ENCODE measurements at regions not wholly inside any gene's neighbourhood (a gene's known extent, or its start where the extent isn't known, plus 50 kb on each side); places are given as distances from the start of the nearest gene placed in this dataset.

- Histone ChIP-seq H2BK15ac (ENCODE audit: low read depth, low read length) (no peak overlapping the region), H3K9me3 (ENCODE audit: control insufficient read depth, insufficient read depth, low read length) (no peaks in the 10 kb centered on the region), H4K20me1 (ENCODE audit: insufficient read depth, low read length) (no peaks in the 10 kb centered on the region), H4K5ac (ENCODE audit: low read depth, low read length) (no peak overlapping the region), H3K4me2 (ENCODE audit: low read depth, low read length) (no peak overlapping the region), H3K4me1 (ENCODE audit: control insufficient read depth, insufficient read depth, low read length) (no peaks in the 10 kb centered on the region), H3K4me3 (ENCODE audit: insufficient read depth, low read depth, low read length) (no peak overlapping the region), H3K36me3 (ENCODE audit: control insufficient read depth, insufficient read depth, low read length) (no peaks in the 10 kb centered on the region), H2AK5ac (ENCODE audit: low read depth, low read length) (no peak overlapping the region), H3K4ac (ENCODE audit: low read depth, low read length) (no peak overlapping the region), H3K23ac (ENCODE audit: low read depth, low read length) (no peak overlapping the region), H2AK9ac (replicated peaks; ENCODE audit: low read depth, low read length, poor library complexity) (no peak overlapping the region), H4K8ac (ENCODE audit: low read depth in 2 of 2, low read length in 2 of 2) (no peak overlapping the region), H3K14ac (replicated peaks; ENCODE audit: low read depth, low read length) (no peak overlapping the region), H3K18ac (ENCODE audit: low read depth, low read length) (no peak overlapping the region), H3K56ac (ENCODE audit: extremely low read depth, insufficient read depth, low read length) (no peak overlapping the region), H2AFZ (replicated peaks; ENCODE audit: low read length, poor library complexity) (no peak overlapping the region), H2BK20ac (ENCODE audit: low read depth, low read length) (no peak overlapping the region), H3K9me1 (ENCODE audit: insufficient read depth, low read length) (no peaks in the 10 kb centered on the region), H3K27ac (ENCODE audit: insufficient read depth, low read length) (no peak overlapping the region), H2BK5ac (ENCODE audit: low read depth, low read length, poor library complexity, severe bottlenecking) (no peak overlapping the region), H2BK120ac (ENCODE audit: low read depth, low read length) (no peak overlapping the region), H3K27me3 (ENCODE audit: control insufficient read depth, insufficient read depth, low read length) (peaks cover 4% of the 10 kb centered on the region; the same call in 1 of the 2 replicates), H3K9ac (ENCODE audit: low read depth, low read length) (no peak overlapping the region), H4K91ac (ENCODE audit: insufficient read depth, low read depth, low read length) (no peak overlapping the region), H3K79me1 (ENCODE audit: low read depth in 1 of 2, low read length in 2 of 2) (no peaks in the 10 kb centered on the region)
- dilution Hi-C loops (cut with HindIII; ENCODE audit: low sequenced_read_pairs, unreplicated experiment), result no loop called here
- no peak for ATAC-seq (ENCODE audit: low read depth)
- ChIA-PET CTCF (no interaction called here), POLR2A (ENCODE audit: unreplicated experiment) (no interaction called here)
- intact Hi-C loops (cut with micrococcal nuclease), result no loop called here
- 0% methylated on average over 1 of the region's 8 CpGs; no CpG with 5 or more reads in 1 of the 2 experiments for WGBS, 2 experiments (ENCODE audit: extremely low coverage in 2 of 2, insufficient read length in 1 of 2)
- BruUV-seq (replicated peaks), result no TSS peak
- no peak for TF ChIP-seq RAD21 (IDR thresholded peaks at IDR 0.05; ENCODE audit: low read length)
- DNase-seq, result peak; percentile 5
- in situ Hi-C loops (cut with MboI; ENCODE audit: low sequenced_read_pairs), result no loop called here
Measured at GRCh38 chr11:45451766-45452440, 165.8 kb upstream of the SYT13 start.

All from IMR-90 (cell line).